ENCODE measurements at regions not wholly inside any gene's neighbourhood (a gene's known extent, or its start where the extent isn't known, plus 50 kb on each side); places are given as distances from the start of the nearest gene placed in this dataset.

GRCh38 chr4:100881283-100881682 is 363.5 kb upstream of the EMCN start:
- no peak overlapping the region for H2BK5ac ChIP-seq (ENCODE audit: insufficient read length, low read length)
- DNase-seq, result no peak
- no peak overlapping the region for H4K8ac ChIP-seq (replicated peaks; ENCODE audit: insufficient read length, low read depth, low read length)
- H3K27ac ChIP-seq (ENCODE audit: insufficient read length, low read depth, low read length), result no peak overlapping the region
- H3K27me3 Mint-ChIP-seq (ENCODE audit: low read depth), result no peaks in the 10 kb centered on the region
- H3T11ph ChIP-seq (ENCODE audit: low read length), result no peak overlapping the region
- H3K79me2 ChIP-seq (ENCODE audit: insufficient read depth, low read length), result no peaks in the 10 kb centered on the region
- no peak overlapping the region for H4K5ac ChIP-seq (ENCODE audit: insufficient read length, low read depth, low read length)
- H3K4ac ChIP-seq (ENCODE audit: low read depth, low read length), result no peak overlapping the region
- H3K27ac Mint-ChIP-seq, result no peak overlapping the region
- no peak for TF ChIP-seq CTCF (conservative IDR thresholded peaks at IDR 0.05)
- H3K4me1 ChIP-seq (ENCODE audit: insufficient read depth, low read length), result no peaks in the 10 kb centered on the region
- no peak overlapping the region for H2AFZ ChIP-seq (ENCODE audit: low read length)
- no peaks in the 10 kb centered on the region for H3K9me3 ChIP-seq (ENCODE audit: control insufficient read depth, low read depth, low read length)
- H3K56ac ChIP-seq (ENCODE audit: insufficient read length, low read depth, low read length), result no peak overlapping the region
- no peak overlapping the region for H2BK20ac ChIP-seq (ENCODE audit: low read depth, low read length, poor library complexity, severe bottlenecking)
- H2BK15ac ChIP-seq (ENCODE audit: low read depth, low read length), result no peak overlapping the region
- H3K36me3 Mint-ChIP-seq (ENCODE audit: insufficient read depth in 1 of 3, low read depth in 3 of 3), result peaks cover 0 to 8% (median 1%) of the 10 kb centered on the region in 3 experiments; a peak in 2 of 7 replicates
- H3K79me1 ChIP-seq (ENCODE audit: insufficient read depth, low read depth, low read length, poor library complexity, severe bottlenecking), result no peaks in the 10 kb centered on the region
- H2AK5ac ChIP-seq (ENCODE audit: insufficient read length, low read length), result no peak overlapping the region
- H3K9ac ChIP-seq (ENCODE audit: extremely low read depth, insufficient read length, low read length), result no peak overlapping the region
- H3K4me1 Mint-ChIP-seq, result peaks cover 2 to 5% of the 10 kb centered on the region in 2 experiments; a peak in 3 of 4 replicates
- no peak overlapping the region for H3K4me2 ChIP-seq (ENCODE audit: insufficient read depth, insufficient read length, low read length)
- no peaks in the 10 kb centered on the region for H3K23me2 ChIP-seq (ENCODE audit: insufficient read length, low read depth, low read length, poor library complexity, severe bottlenecking)
- H3K23ac ChIP-seq (ENCODE audit: insufficient read length, low read depth, low read length), result no peak overlapping the region
- H3K14ac ChIP-seq (ENCODE audit: insufficient read depth, low read length), result no peak overlapping the region
- no CpG with 5 or more reads among the region's 1 CpG for WGBS (ENCODE audit: extremely low coverage, insufficient read length, low lambda C conversion rate)
- H2BK120ac ChIP-seq (ENCODE audit: low read depth, low read length, poor library complexity, severe bottlenecking), result no peak overlapping the region
- no peak overlapping the region for H3K18ac ChIP-seq (ENCODE audit: insufficient read length, low read depth, low read length)
- H4K20me1 ChIP-seq (ENCODE audit: control insufficient read depth, insufficient read depth, insufficient read length), result no peaks in the 10 kb centered on the region
- H4K91ac ChIP-seq (ENCODE audit: insufficient read length, low read depth, low read length), result no peak overlapping the region
- H3K9me3 Mint-ChIP-seq, result peaks cover 2 to 12% of the 10 kb centered on the region in 2 experiments
- H3K27me3 ChIP-seq (ENCODE audit: insufficient read depth, low read length), result no peaks in the 10 kb centered on the region
- no peak overlapping the region for H3K4me3 Mint-ChIP-seq
- H2BK12ac ChIP-seq (ENCODE audit: insufficient read length, low read depth, low read length), result no peak overlapping the region

Measured in H9 (cell line).